Thymus (tissue), 11 donors: ENCODE measurements at regions not wholly inside any gene's neighbourhood (a gene's known extent, or its start where the extent isn't known, plus 50 kb on each side); places are given as distances from the start of the nearest gene placed in this dataset.

ENCODE experiments used
- DNase-seq, 9 donors: peaks; one replicate each; pipeline ENCODE4 v3.0.0-alpha.2; 2013; ENCODE audit warnings: low spot score in 9 of 9, low read depth in 6 of 9, missing footprints in 1 of 9
- H3K27ac ChIP-seq, 2 donors: one replicate each; pipeline ENCODE4 v1.5.1; 2013; ENCODE audit warnings: control low read depth in 1 of 2, low read depth in 1 of 2, low read length in 1 of 2, mild to moderate bottlenecking in 1 of 2, moderate library complexity in 1 of 2
- H3K27me3 ChIP-seq, 2 donors: one replicate each; pipeline ENCODE4 v1.5.1; 2013; ENCODE audit warnings: low read length in 1 of 2; ENCODE audit not compliant: control insufficient read depth in 2 of 2, insufficient read depth in 1 of 2
- H3K36me3 ChIP-seq, 2 donors: one replicate each; pipeline ENCODE4 v1.5.1; 2013; ENCODE audit warnings: low read length in 1 of 2, mild to moderate bottlenecking in 1 of 2, moderate library complexity in 1 of 2; ENCODE audit not compliant: control insufficient read depth in 2 of 2, insufficient read depth in 2 of 2
- H3K4me1 ChIP-seq, 2 donors: one replicate each; pipeline ENCODE4 v1.5.1; 2013; ENCODE audit warnings: low read length in 2 of 2; ENCODE audit not compliant: control insufficient read depth in 2 of 2, insufficient read depth in 2 of 2
- H3K4me3 ChIP-seq, 2 donors: one replicate each; pipeline ENCODE4 v1.5.1; 2013; ENCODE audit warnings: low read length in 2 of 2, control low read depth in 1 of 2, mild to moderate bottlenecking in 1 of 2
- H3K9me3 ChIP-seq, 2 donors: one replicate each; pipeline ENCODE4 v1.5.1; 2013; ENCODE audit warnings: low read length in 1 of 2, mild to moderate bottlenecking in 1 of 2; ENCODE audit not compliant: control insufficient read depth in 2 of 2, insufficient read depth in 1 of 2
- WGBS: extraction: QIAGEN DNeasy Blood & Tissue Kit; methylation state at CpG from one replicate; pipeline ENCODE4 v1.1.7; 2013; 5-methylcytosine and 5-hydroxymethylcytosine counted together
- donor health status: healthy.

- DNase-seq, result no peak
- H3K27ac ChIP-seq, result no peak overlapping the region
- WGBS, result 94% methylated on average over 15 of the region's 15 CpGs
- no peaks in the 10 kb centered on the region for H3K4me1 ChIP-seq
- H3K4me3 ChIP-seq, result no peak overlapping the region
- no peaks in the 10 kb centered on the region for H3K9me3 ChIP-seq
- no peaks in the 10 kb centered on the region for H3K27me3 ChIP-seq
- no peaks in the 10 kb centered on the region for H3K36me3 ChIP-seq
Observed at GRCh38 chr1:97986041-97987005, 65.5 kb upstream of the DPYD start.

DNA sequence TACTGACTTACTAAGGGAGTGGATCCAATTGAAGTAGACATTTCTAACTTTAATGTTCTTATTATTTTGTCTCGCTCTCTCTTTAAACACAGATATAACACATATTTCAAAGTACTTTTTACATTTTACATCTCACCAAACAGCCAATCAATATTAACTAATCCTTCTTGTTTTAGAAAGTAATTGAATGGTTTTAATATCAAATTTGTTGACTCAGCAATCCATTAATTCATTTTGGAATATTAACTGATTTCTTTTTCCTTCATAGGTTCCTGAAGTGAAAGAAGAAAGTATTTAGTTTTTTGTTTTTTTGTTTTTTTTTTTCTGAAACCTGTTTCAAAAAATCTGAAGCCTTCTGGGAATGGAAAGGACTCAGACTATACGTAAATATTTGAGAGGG is 62.3 kb upstream of the DPYD start:
- H3K27ac ChIP-seq, result no peak overlapping the region
- H3K4me3 ChIP-seq, result no peak overlapping the region
- no peaks in the 10 kb centered on the region for H3K9me3 ChIP-seq
- no peaks in the 10 kb centered on the region for H3K36me3 ChIP-seq
- no peaks in the 10 kb centered on the region for H3K4me1 ChIP-seq
- WGBS, result 99% methylated on average over 2 of the region's 2 CpGs
- DNase-seq, result no peak
- H3K27me3 ChIP-seq, result no peaks in the 10 kb centered on the region

- Histone ChIP-seq H3K4me3 (no peak overlapping the region), H3K4me1 (no peaks in the 10 kb centered on the region), H3K9me3 (no peaks in the 10 kb centered on the region), H3K36me3 (no peaks in the 10 kb centered on the region), H3K27me3 (no peaks in the 10 kb centered on the region), H3K27ac (no peak overlapping the region)
- DNase-seq, result no peak
- 94% methylated on average over 2 of the region's 2 CpGs for WGBS
Observed at GRCh38 chr1:97980530-97980929, 59.7 kb upstream of the DPYD start.

- DNase-seq, result no peak
- no peaks in the 10 kb centered on the region for H3K9me3 ChIP-seq
Observed at GRCh38 chr1:97976801-97977200, 56.0 kb upstream of the DPYD start.

More at GRCh38 chr1:97976801-97977200, 56.0 kb upstream of the DPYD start:
- Histone ChIP-seq H3K27ac (no peak overlapping the region), H3K36me3 (no peaks in the 10 kb centered on the region), H3K4me1 (no peaks in the 10 kb centered on the region), H3K27me3 (no peaks in the 10 kb centered on the region), H3K4me3 (no peak overlapping the region)
